Esophagus squamous epithelium (tissue), 4 donors: ENCODE measurements at regions not wholly inside any gene's neighbourhood (a gene's known extent, or its start where the extent isn't known, plus 50 kb on each side); places are given as distances from the start of the nearest gene placed in this dataset.

Experiments
- CTCF ChIP-seq, 6 experiments: fragments of 450-650 bp in 4 of 6; fragments of 200-600 bp in 2 of 6; sonication (generic) in 2 of 6; IDR thresholded peaks; one replicate each; pipeline ENCODE4 v1.5.1; 2016 to 2019; ENCODE audit warnings: antibody characterized with exemption in 6 of 6, mild to moderate bottlenecking in 4 of 6, moderate library complexity in 4 of 6
- POLR2A ChIP-seq, 4 donors: fragments of 450-650 bp; IDR thresholded peaks; one replicate each; pipeline ENCODE4 v1.6.1; 2017; ENCODE audit warnings: antibody characterized with exemption in 4 of 4, mild to moderate bottlenecking in 4 of 4, moderate library complexity in 3 of 4

- no peak for TF ChIP-seq CTCF (IDR thresholded peaks at IDR 0.05)
- TF ChIP-seq POLR2A (IDR thresholded peaks at IDR 0.05): no peak
Measured at GRCh38 chr7:108802650-108803049, 233.0 kb downstream of the DNAJB9 start.
